ENCODE measurements at regions not wholly inside any gene's neighbourhood (a gene's known extent, or its start where the extent isn't known, plus 50 kb on each side); places are given as distances from the start of the nearest gene placed in this dataset.

DNA sequence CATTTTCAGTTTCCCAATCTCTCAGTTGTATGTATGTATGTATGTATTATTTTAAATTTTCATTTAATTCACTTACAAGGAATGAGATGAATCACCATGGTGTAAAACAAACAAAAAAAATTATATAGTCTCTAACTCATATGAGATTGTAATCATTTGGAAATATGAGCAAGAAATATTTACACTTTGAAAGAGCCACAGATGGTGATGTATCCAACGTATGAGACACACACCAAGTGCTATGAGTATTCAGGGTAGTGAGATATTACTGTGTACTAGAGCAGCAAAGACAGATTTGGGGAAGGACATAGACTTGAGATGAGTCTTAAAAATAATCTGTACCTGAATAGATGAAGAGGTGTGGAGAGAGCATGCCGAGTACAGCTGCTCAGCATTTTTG lies 1154.4 kb downstream of the RAPGEF2 start:
- no peak overlapping the region for H3K4me3 ChIP-seq (ENCODE audit: low read depth in 2 of 2, low read length in 2 of 2)
- H3K9me3 ChIP-seq (ENCODE audit: control insufficient read depth, insufficient read depth, low read depth, low read length) = no peaks in the 10 kb centered on the region
- ChIA-PET POLR2A (no interaction called here), CTCF (no interaction called here)
- no peaks in the 10 kb centered on the region for H3K27me3 ChIP-seq (ENCODE audit: control insufficient read depth, insufficient read depth, low read length)
- intact Hi-C loops (cut with micrococcal nuclease; ENCODE audit: unreplicated experiment) = no loop called here
- no peak overlapping the region for H3K27ac ChIP-seq (ENCODE audit: low read length)
- ATAC-seq = no peak
- in situ Hi-C loops (cut with HindIII; ENCODE audit: low pct_unique_long_range_greater_than_20kb, low sequenced_read_pairs) = no loop called here
- no TSS peak for BruUV-seq (replicated peaks)
- no peak for TF ChIP-seq SIN3A (IDR thresholded peaks at IDR 0.05; ENCODE audit: borderline replicate concordance, insufficient read depth, low read depth, low read length)
- TF ChIP-seq POLR2AphosphoS5 (IDR thresholded peaks at IDR 0.05; ENCODE audit: low read depth, low read length) = no peak
- TF ChIP-seq TCF7L2 (IDR thresholded peaks at IDR 0.05; ENCODE audit: low read depth, low read length) = no peak
- TF ChIP-seq, protein P1, sequence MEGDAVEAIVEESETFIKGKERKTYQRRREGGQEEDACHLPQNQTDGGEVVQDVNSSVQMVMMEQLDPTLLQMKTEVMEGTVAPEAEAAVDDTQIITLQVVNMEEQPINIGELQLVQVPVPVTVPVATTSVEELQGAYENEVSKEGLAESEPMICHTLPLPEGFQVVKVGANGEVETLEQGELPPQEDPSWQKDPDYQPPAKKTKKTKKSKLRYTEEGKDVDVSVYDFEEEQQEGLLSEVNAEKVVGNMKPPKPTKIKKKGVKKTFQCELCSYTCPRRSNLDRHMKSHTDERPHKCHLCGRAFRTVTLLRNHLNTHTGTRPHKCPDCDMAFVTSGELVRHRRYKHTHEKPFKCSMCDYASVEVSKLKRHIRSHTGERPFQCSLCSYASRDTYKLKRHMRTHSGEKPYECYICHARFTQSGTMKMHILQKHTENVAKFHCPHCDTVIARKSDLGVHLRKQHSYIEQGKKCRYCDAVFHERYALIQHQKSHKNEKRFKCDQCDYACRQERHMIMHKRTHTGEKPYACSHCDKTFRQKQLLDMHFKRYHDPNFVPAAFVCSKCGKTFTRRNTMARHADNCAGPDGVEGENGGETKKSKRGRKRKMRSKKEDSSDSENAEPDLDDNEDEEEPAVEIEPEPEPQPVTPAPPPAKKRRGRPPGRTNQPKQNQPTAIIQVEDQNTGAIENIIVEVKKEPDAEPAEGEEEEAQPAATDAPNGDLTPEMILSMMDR (IDR thresholded peaks at IDR 0.05) = no peak
- TF ChIP-seq, protein P2, sequence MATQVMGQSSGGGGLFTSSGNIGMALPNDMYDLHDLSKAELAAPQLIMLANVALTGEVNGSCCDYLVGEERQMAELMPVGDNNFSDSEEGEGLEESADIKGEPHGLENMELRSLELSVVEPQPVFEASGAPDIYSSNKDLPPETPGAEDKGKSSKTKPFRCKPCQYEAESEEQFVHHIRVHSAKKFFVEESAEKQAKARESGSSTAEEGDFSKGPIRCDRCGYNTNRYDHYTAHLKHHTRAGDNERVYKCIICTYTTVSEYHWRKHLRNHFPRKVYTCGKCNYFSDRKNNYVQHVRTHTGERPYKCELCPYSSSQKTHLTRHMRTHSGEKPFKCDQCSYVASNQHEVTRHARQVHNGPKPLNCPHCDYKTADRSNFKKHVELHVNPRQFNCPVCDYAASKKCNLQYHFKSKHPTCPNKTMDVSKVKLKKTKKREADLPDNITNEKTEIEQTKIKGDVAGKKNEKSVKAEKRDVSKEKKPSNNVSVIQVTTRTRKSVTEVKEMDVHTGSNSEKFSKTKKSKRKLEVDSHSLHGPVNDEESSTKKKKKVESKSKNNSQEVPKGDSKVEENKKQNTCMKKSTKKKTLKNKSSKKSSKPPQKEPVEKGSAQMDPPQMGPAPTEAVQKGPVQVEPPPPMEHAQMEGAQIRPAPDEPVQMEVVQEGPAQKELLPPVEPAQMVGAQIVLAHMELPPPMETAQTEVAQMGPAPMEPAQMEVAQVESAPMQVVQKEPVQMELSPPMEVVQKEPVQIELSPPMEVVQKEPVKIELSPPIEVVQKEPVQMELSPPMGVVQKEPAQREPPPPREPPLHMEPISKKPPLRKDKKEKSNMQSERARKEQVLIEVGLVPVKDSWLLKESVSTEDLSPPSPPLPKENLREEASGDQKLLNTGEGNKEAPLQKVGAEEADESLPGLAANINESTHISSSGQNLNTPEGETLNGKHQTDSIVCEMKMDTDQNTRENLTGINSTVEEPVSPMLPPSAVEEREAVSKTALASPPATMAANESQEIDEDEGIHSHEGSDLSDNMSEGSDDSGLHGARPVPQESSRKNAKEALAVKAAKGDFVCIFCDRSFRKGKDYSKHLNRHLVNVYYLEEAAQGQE (IDR thresholded peaks at IDR 0.05; ENCODE audit: insufficient read depth in 1 of 2, low read depth in 2 of 2, low read length in 1 of 2) = no peak
- H3K36me3 ChIP-seq (ENCODE audit: control insufficient read depth, insufficient read depth, low read length) = no peaks in the 10 kb centered on the region
- DNase-seq (ENCODE audit: low read depth, low spot score) = no peak
- H3K4me1 ChIP-seq (ENCODE audit: control insufficient read depth, insufficient read depth, low read length) = no peaks in the 10 kb centered on the region

DNA sequence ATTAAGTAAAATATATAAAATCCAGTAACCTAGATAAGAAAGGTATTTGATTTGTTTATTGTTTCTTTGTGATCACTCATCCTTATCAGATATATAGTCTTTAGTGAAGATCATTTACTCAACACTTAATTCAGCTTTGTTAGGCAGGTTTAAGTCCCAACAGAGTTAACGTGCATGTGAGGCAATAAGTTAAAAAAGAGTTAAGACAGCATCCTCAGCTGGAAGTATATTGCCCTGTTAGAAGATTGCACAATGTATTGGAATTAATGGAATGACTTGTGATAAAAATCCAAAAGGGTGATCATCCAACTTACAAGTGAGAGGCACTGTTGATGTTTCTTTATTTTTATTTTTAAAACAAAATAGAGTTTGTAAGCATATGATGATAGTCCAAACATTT lies 1162.1 kb downstream of the RAPGEF2 start:
- TF ChIP-seq, protein P2 (IDR thresholded peaks at IDR 0.05; ENCODE audit: insufficient read depth in 1 of 2, low read depth in 2 of 2, low read length in 1 of 2) = no peak
- TF ChIP-seq, protein P1 (IDR thresholded peaks at IDR 0.05) = no peak
- TF ChIP-seq POLR2AphosphoS5 (IDR thresholded peaks at IDR 0.05; ENCODE audit: low read depth, low read length) (no peak), TCF7L2 (IDR thresholded peaks at IDR 0.05; ENCODE audit: low read depth, low read length) (no peak), SIN3A (IDR thresholded peaks at IDR 0.05; ENCODE audit: borderline replicate concordance, insufficient read depth, low read depth, low read length) (no peak)
- in situ Hi-C loops (cut with HindIII; ENCODE audit: low pct_unique_long_range_greater_than_20kb, low sequenced_read_pairs) = no loop called here
- H3K9me3 ChIP-seq (ENCODE audit: control insufficient read depth, insufficient read depth, low read depth, low read length) = no peaks in the 10 kb centered on the region
- no peaks in the 10 kb centered on the region for H3K4me1 ChIP-seq (ENCODE audit: control insufficient read depth, insufficient read depth, low read length)
- H3K4me3 ChIP-seq (ENCODE audit: low read depth in 2 of 2, low read length in 2 of 2) = no peak overlapping the region
- no TSS peak for BruUV-seq (replicated peaks)
- intact Hi-C loops (cut with micrococcal nuclease; ENCODE audit: unreplicated experiment) = no loop called here
- ATAC-seq (no peak), DNase-seq (ENCODE audit: low read depth, low spot score) (no peak)
- no peak overlapping the region for H3K27ac ChIP-seq (ENCODE audit: low read length)
- no peaks in the 10 kb centered on the region for H3K36me3 ChIP-seq (ENCODE audit: control insufficient read depth, insufficient read depth, low read length)
- no peaks in the 10 kb centered on the region for H3K27me3 ChIP-seq (ENCODE audit: control insufficient read depth, insufficient read depth, low read length)
- POLR2A ChIA-PET = no interaction called here
- CTCF ChIA-PET = no interaction called here

Measured in Panc1 (cell line).